ENCODE measurements at regions not wholly inside any gene's neighbourhood (a gene's known extent, or its start where the extent isn't known, plus 50 kb on each side); places are given as distances from the start of the nearest gene placed in this dataset.

- H2AFZ ChIP-seq (ENCODE audit: low read depth) = no peak overlapping the region
Measured at GRCh38 chr13:103405297-103405696, 339.1 kb upstream of the SLC10A2 start.

GRCh38 chr13:103403814-103404213 is 337.6 kb upstream of the SLC10A2 start:
- Histone ChIP-seq H3K36me3 (ENCODE audit: insufficient read depth) (no peaks in the 10 kb centered on the region), H3K27me3 (ENCODE audit: insufficient read depth, low read depth) (no peaks in the 10 kb centered on the region), H3K4me3 (IDR thresholded peaks at IDR 0.05; ENCODE audit: insufficient read depth, low read depth, low read length) (no peak overlapping the region), H3K79me2 (ENCODE audit: insufficient read depth, low read depth) (no peaks in the 10 kb centered on the region), H2AFZ (ENCODE audit: low read depth) (no peak overlapping the region), H3K9ac (no peak overlapping the region), H4K20me1 (ENCODE audit: insufficient read depth) (no peaks in the 10 kb centered on the region), H3K4me2 (no peak overlapping the region), H3K4me1 (ENCODE audit: low read depth, poor library complexity, severe bottlenecking) (no peaks in the 10 kb centered on the region), H3K27ac (no peak overlapping the region)
- TF ChIP-seq CTCF (conservative IDR thresholded peaks at IDR 0.05; ENCODE audit: low read depth, low read length) = no peak

More at GRCh38 chr13:103405297-103405696, 339.1 kb upstream of the SLC10A2 start:
- Histone ChIP-seq H3K27ac (no peak overlapping the region), H3K4me1 (ENCODE audit: low read depth, poor library complexity, severe bottlenecking) (no peaks in the 10 kb centered on the region), H3K79me2 (ENCODE audit: insufficient read depth, low read depth) (no peaks in the 10 kb centered on the region), H3K4me2 (no peak overlapping the region), H3K27me3 (ENCODE audit: insufficient read depth, low read depth) (no peaks in the 10 kb centered on the region), H3K9ac (no peak overlapping the region), H4K20me1 (ENCODE audit: insufficient read depth) (no peaks in the 10 kb centered on the region), H3K36me3 (ENCODE audit: insufficient read depth) (no peaks in the 10 kb centered on the region), H3K4me3 (IDR thresholded peaks at IDR 0.05; ENCODE audit: insufficient read depth, low read depth, low read length) (no peak overlapping the region)
- TF ChIP-seq CTCF (conservative IDR thresholded peaks at IDR 0.05; ENCODE audit: low read depth, low read length) = no peak

- H3K4me2 ChIP-seq = no peak overlapping the region
- H4K20me1 ChIP-seq (ENCODE audit: insufficient read depth) = no peaks in the 10 kb centered on the region
Measured at GRCh38 chr13:103403148-103403740, 337.0 kb upstream of the SLC10A2 start.

GRCh38 chr13:103395139-103395538 is 328.9 kb upstream of the SLC10A2 start:
- Histone ChIP-seq H3K9ac (no peak overlapping the region), H3K27me3 (ENCODE audit: insufficient read depth, low read depth) (no peaks in the 10 kb centered on the region), H4K20me1 (ENCODE audit: insufficient read depth) (no peaks in the 10 kb centered on the region), H3K4me3 (IDR thresholded peaks at IDR 0.05; ENCODE audit: insufficient read depth, low read depth, low read length) (no peak overlapping the region), H3K79me2 (ENCODE audit: insufficient read depth, low read depth) (no peaks in the 10 kb centered on the region), H3K36me3 (ENCODE audit: insufficient read depth) (no peaks in the 10 kb centered on the region), H3K27ac (no peak overlapping the region), H2AFZ (ENCODE audit: low read depth) (no peak overlapping the region), H3K4me2 (no peak overlapping the region), H3K4me1 (ENCODE audit: low read depth, poor library complexity, severe bottlenecking) (no peaks in the 10 kb centered on the region)
- no peak for TF ChIP-seq CTCF (conservative IDR thresholded peaks at IDR 0.05; ENCODE audit: low read depth, low read length)

More at GRCh38 chr13:103403148-103403740, 337.0 kb upstream of the SLC10A2 start:
- no peak overlapping the region for H3K27ac ChIP-seq
- H3K9ac ChIP-seq = no peak overlapping the region
- TF ChIP-seq CTCF (conservative IDR thresholded peaks at IDR 0.05; ENCODE audit: low read depth, low read length) = no peak
- H2AFZ ChIP-seq (ENCODE audit: low read depth) = no peak overlapping the region
- H3K79me2 ChIP-seq (ENCODE audit: insufficient read depth, low read depth) = no peaks in the 10 kb centered on the region
- no peaks in the 10 kb centered on the region for H3K4me1 ChIP-seq (ENCODE audit: low read depth, poor library complexity, severe bottlenecking)
- no peak overlapping the region for H3K4me3 ChIP-seq (IDR thresholded peaks at IDR 0.05; ENCODE audit: insufficient read depth, low read depth, low read length)
- no peaks in the 10 kb centered on the region for H3K36me3 ChIP-seq (ENCODE audit: insufficient read depth)
- no peaks in the 10 kb centered on the region for H3K27me3 ChIP-seq (ENCODE audit: insufficient read depth, low read depth)

Measured in KMS-11 (cell line).